ENCODE measurements at regions not wholly inside any gene's neighbourhood (a gene's known extent, or its start where the extent isn't known, plus 50 kb on each side); places are given as distances from the start of the nearest gene placed in this dataset.

- no peak overlapping the region for H2AFZ ChIP-seq (ENCODE audit: low read length)
- no peak overlapping the region for H3K4me2 ChIP-seq (ENCODE audit: low read depth, low read length)
These were observed 617.6 kb downstream of the ADCYAP1 start for GRCh38 chr18:1522249-1522615.

GRCh38 chr18:1526991-1527390, 622.3 kb downstream of the ADCYAP1 start:
- TF ChIP-seq EZH2phosphoT487 (IDR thresholded peaks at IDR 0.05; ENCODE audit: low read length) (no peak), CTCF (IDR thresholded peaks at IDR 0.05; ENCODE audit: low read length) (no peak), EZH2 (optimal IDR thresholded peaks at IDR 0.05; ENCODE audit: low read depth, low read length) (no peak)
- Histone ChIP-seq H3K4me1 (ENCODE audit: low read length) (no peaks in the 10 kb centered on the region), H3K79me2 (ENCODE audit: low read length) (no peaks in the 10 kb centered on the region), H3K4me3 (ENCODE audit: low read length) (no peak overlapping the region), H3K9me2 (replicated peaks; ENCODE audit: insufficient read depth, low read length) (no peaks in the 10 kb centered on the region), H4K20me1 (ENCODE audit: insufficient read depth, low read length) (no peaks in the 10 kb centered on the region), H3K4me2 (ENCODE audit: low read depth, low read length) (no peak overlapping the region), H3K27me3 (replicated peaks; ENCODE audit: insufficient read depth, low read length) (no peaks in the 10 kb centered on the region), H3K27ac (ENCODE audit: low read length) (no peak overlapping the region), H3K9me3 (replicated peaks; ENCODE audit: insufficient read depth, low read length) (no peaks in the 10 kb centered on the region), H3F3A (ENCODE audit: insufficient read depth, low read length) (no peaks in the 10 kb centered on the region), H3K9ac (ENCODE audit: low read length) (no peak overlapping the region), H3K36me3 (replicated peaks; ENCODE audit: insufficient read depth, low read length) (no peaks in the 10 kb centered on the region), H2AFZ (ENCODE audit: low read length) (no peak overlapping the region)
- DNase-seq, result no peak

More at GRCh38 chr18:1522249-1522615, 617.6 kb downstream of the ADCYAP1 start:
- H4K20me1 ChIP-seq (ENCODE audit: insufficient read depth, low read length), result no peaks in the 10 kb centered on the region
- no peak overlapping the region for H3K9ac ChIP-seq (ENCODE audit: low read length)
- H3F3A ChIP-seq (ENCODE audit: insufficient read depth, low read length), result no peaks in the 10 kb centered on the region
- H3K27ac ChIP-seq (ENCODE audit: low read length), result no peak overlapping the region
- H3K27me3 ChIP-seq (replicated peaks; ENCODE audit: insufficient read depth, low read length), result no peaks in the 10 kb centered on the region
- no peaks in the 10 kb centered on the region for H3K79me2 ChIP-seq (ENCODE audit: low read length)
- no peak overlapping the region for H3K4me3 ChIP-seq (ENCODE audit: low read length)
- no peaks in the 10 kb centered on the region for H3K9me2 ChIP-seq (replicated peaks; ENCODE audit: insufficient read depth, low read length)
- no peaks in the 10 kb centered on the region for H3K9me3 ChIP-seq (replicated peaks; ENCODE audit: insufficient read depth, low read length)
- H3K36me3 ChIP-seq (replicated peaks; ENCODE audit: insufficient read depth, low read length), result no peaks in the 10 kb centered on the region
- TF ChIP-seq EZH2phosphoT487 (IDR thresholded peaks at IDR 0.05; ENCODE audit: low read length) (no peak), EZH2 (optimal IDR thresholded peaks at IDR 0.05; ENCODE audit: low read depth, low read length) (no peak), CTCF (IDR thresholded peaks at IDR 0.05; ENCODE audit: low read length) (no peak)
- no peak for DNase-seq
- no peaks in the 10 kb centered on the region for H3K4me1 ChIP-seq (ENCODE audit: low read length)

GRCh38 chr18:1527805-1528204, 623.1 kb downstream of the ADCYAP1 start:
- Histone ChIP-seq H3F3A (ENCODE audit: insufficient read depth, low read length) (no peaks in the 10 kb centered on the region), H3K79me2 (ENCODE audit: low read length) (no peaks in the 10 kb centered on the region), H2AFZ (ENCODE audit: low read length) (no peak overlapping the region), H3K27me3 (replicated peaks; ENCODE audit: insufficient read depth, low read length) (no peaks in the 10 kb centered on the region), H3K4me3 (ENCODE audit: low read length) (no peak overlapping the region), H3K9me2 (replicated peaks; ENCODE audit: insufficient read depth, low read length) (no peaks in the 10 kb centered on the region), H3K4me1 (ENCODE audit: low read length) (no peaks in the 10 kb centered on the region), H3K27ac (ENCODE audit: low read length) (no peak overlapping the region), H3K9me3 (replicated peaks; ENCODE audit: insufficient read depth, low read length) (no peaks in the 10 kb centered on the region), H3K9ac (ENCODE audit: low read length) (no peak overlapping the region), H3K36me3 (replicated peaks; ENCODE audit: insufficient read depth, low read length) (no peaks in the 10 kb centered on the region), H3K4me2 (ENCODE audit: low read depth, low read length) (no peak overlapping the region), H4K20me1 (ENCODE audit: insufficient read depth, low read length) (no peaks in the 10 kb centered on the region)
- TF ChIP-seq EZH2 (optimal IDR thresholded peaks at IDR 0.05; ENCODE audit: low read depth, low read length) (no peak), EZH2phosphoT487 (IDR thresholded peaks at IDR 0.05; ENCODE audit: low read length) (no peak), CTCF (IDR thresholded peaks at IDR 0.05; ENCODE audit: low read length) (no peak)
- no peak for DNase-seq
